Stimulated activated CD4-positive, alpha-beta T cell treated with anti-CD3 and anti-CD28 coated beads, Interleukin-12 subunit alpha, Interleukin-12 subunit beta, amount 100 ng/mL, for 48 hours (primary cell): ENCODE measurements at regions not wholly inside any gene's neighbourhood (a gene's known extent, or its start where the extent isn't known, plus 50 kb on each side); places are given as distances from the start of the nearest gene placed in this dataset.
A peak's percentile ranks its signal among the peaks of the same experiment; 100 is the strongest.

ENCODE experiments used
- DNase-seq, 3 donors: peaks; one replicate each; pipeline ENCODE4 v3.0.0-alpha.2; 2020; ENCODE audit warnings: low read depth in 2 of 3, low spot score in 1 of 3

- DNase-seq, result no peak
Measured at GRCh38 chr4:181258569-181258968, 984.6 kb upstream of the TENM3 start.

GRCh38 chr4:181259081-181259709 lies 984.0 kb upstream of the TENM3 start:
- DNase-seq, result no peak

- DNase-seq, result no peak
Measured at GRCh38 chr4:181261279-181261678, 981.9 kb upstream of the TENM3 start.

GRCh38 chr4:181264893-181265292 lies 978.3 kb upstream of the TENM3 start:
- DNase-seq, result no peak

- DNase-seq, result no peak
Measured at GRCh38 chr4:181265370-181265769, 977.8 kb upstream of the TENM3 start.

GRCh38 chr4:181271116-181271640 lies 972.0 kb upstream of the TENM3 start:
- no peak for DNase-seq

GRCh38 chr4:181272422-181272821 lies 970.8 kb upstream of the TENM3 start:
- DNase-seq, result no peak

- DNase-seq, result no peak
Measured at GRCh38 chr4:181278941-181279340, 964.3 kb upstream of the TENM3 start.

GRCh38 chr4:181281451-181281850 lies 961.8 kb upstream of the TENM3 start:
- DNase-seq, result no peak

- no peak for DNase-seq
Measured at GRCh38 chr4:181289198-181289597, 954.0 kb upstream of the TENM3 start.

- DNase-seq, result no peak
Measured at GRCh38 chr4:181291615-181292014, 951.6 kb upstream of the TENM3 start.

- no peak for DNase-seq
Measured at GRCh38 chr4:181293014-181293413, 950.2 kb upstream of the TENM3 start.

GRCh38 chr4:181293541-181293940 lies 949.7 kb upstream of the TENM3 start:
- DNase-seq, result no peak

- DNase-seq, result no peak
Measured at GRCh38 chr4:181294421-181294820, 948.8 kb upstream of the TENM3 start.

- peak in 2 of 3 donors; percentile 1 for DNase-seq
Measured at GRCh38 chr4:181301735-181302710, 941.2 kb upstream of the TENM3 start.

- DNase-seq, result no peak
Measured at GRCh38 chr4:181307824-181308223, 935.4 kb upstream of the TENM3 start.

GRCh38 chr4:181308476-181309312 lies 934.5 kb upstream of the TENM3 start:
- no peak for DNase-seq

- DNase-seq, result no peak
Measured at GRCh38 chr4:181312066-181312465, 931.1 kb upstream of the TENM3 start.

GRCh38 chr4:181319629-181320028 lies 923.6 kb upstream of the TENM3 start:
- DNase-seq, result no peak

GRCh38 chr4:181323061-181323460 lies 920.1 kb upstream of the TENM3 start:
- DNase-seq, result no peak

GRCh38 chr4:181330654-181331201 lies 912.5 kb upstream of the TENM3 start:
- no peak for DNase-seq
